C4-2B (cell line): ENCODE measurements at regions not wholly inside any gene's neighbourhood (a gene's known extent, or its start where the extent isn't known, plus 50 kb on each side); places are given as distances from the start of the nearest gene placed in this dataset.
"Not testable (repeated sequence)": the region's sequence is repeated elsewhere in the genome, so short reads cannot be mapped to it uniquely, and the experiment has no call there.

Source experiments
- H3K27ac ChIP-seq: fragments of 450-650 bp; 2 replicates; pipeline ENCODE4 v1.5.1; 2017
- CTCF ChIP-seq: fragments of 450-650 bp; conservative IDR thresholded peaks from 2 replicates; pipeline ENCODE4 v1.5.1; 2017; ENCODE audit warnings: mild to moderate bottlenecking
- ZFX ChIP-seq: fragments of 450-650 bp; IDR thresholded peaks from 2 replicates; pipeline ENCODE4 v1.6.1; 2017

- no peak for TF ChIP-seq CTCF
- TF ChIP-seq ZFX = no peak
- no peak overlapping the region for H3K27ac ChIP-seq
These were observed 418.8 kb downstream of the TMEM135 start for GRCh38 chr11:87456499-87456898.

- H3K27ac ChIP-seq = no peak overlapping the region
- TF ChIP-seq ZFX = no peak
These were observed 417.4 kb downstream of the TMEM135 start for GRCh38 chr11:87455180-87455579.

- TF ChIP-seq CTCF = no peak
- TF ChIP-seq ZFX = no peak
- H3K27ac ChIP-seq = no peak overlapping the region
These were observed 416.5 kb downstream of the TMEM135 start for GRCh38 chr11:87454241-87454640.

GRCh38 chr11:87453531-87454089, 415.9 kb downstream of the TMEM135 start:
- H3K27ac ChIP-seq = no peak overlapping the region
- TF ChIP-seq ZFX (no peak), CTCF (no peak)

GRCh38 chr11:87452025-87452424, 414.3 kb downstream of the TMEM135 start:
- not testable (repeated sequence) for H3K27ac ChIP-seq

GRCh38 chr11:87451395-87451794, 413.7 kb downstream of the TMEM135 start:
- no peak for TF ChIP-seq CTCF
- TF ChIP-seq ZFX = no peak
- H3K27ac ChIP-seq = no peak overlapping the region

GRCh38 chr11:87447606-87448005, 409.9 kb downstream of the TMEM135 start:
- no peak for TF ChIP-seq ZFX
- TF ChIP-seq CTCF = no peak
- H3K27ac ChIP-seq = no peak overlapping the region

GRCh38 chr11:87444993-87445392, 407.3 kb downstream of the TMEM135 start:
- H3K27ac ChIP-seq = no peak overlapping the region
- TF ChIP-seq ZFX = no peak
- no peak for TF ChIP-seq CTCF
